ENCODE measurements at regions not wholly inside any gene's neighbourhood (a gene's known extent, or its start where the extent isn't known, plus 50 kb on each side); places are given as distances from the start of the nearest gene placed in this dataset.

DNA sequence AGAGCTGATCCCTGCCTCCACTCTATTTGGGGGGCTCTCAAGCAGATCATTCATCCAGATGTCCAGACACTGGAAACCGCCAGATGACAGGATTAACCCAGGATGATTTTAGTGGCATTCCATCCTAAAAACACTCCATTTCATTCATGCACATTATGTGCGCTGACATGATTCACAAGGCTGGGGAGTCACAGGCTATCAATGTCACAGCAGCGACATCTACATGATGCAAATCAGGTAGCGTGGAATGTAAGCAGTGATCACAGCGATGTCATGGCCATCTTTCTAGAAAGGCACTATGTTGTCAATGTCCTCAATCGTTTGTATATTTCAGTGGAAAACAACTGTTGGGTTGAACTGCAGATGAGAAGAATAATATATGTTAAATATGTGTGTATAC, 331.5 kb upstream of the MSX2 start:
- Histone ChIP-seq H3K4me3 (no peak overlapping the region), H3K36me3 (ENCODE audit: insufficient read depth, low read length) (no peaks in the 10 kb centered on the region), H3K9me3 (ENCODE audit: low read depth, low read length) (no peaks in the 10 kb centered on the region), H3K27ac (no peak overlapping the region), H3K9ac (ENCODE audit: insufficient read length) (no peak overlapping the region)
- no peak for DNase-seq (ENCODE audit: low read depth, low spot score)
- TF ChIP-seq FOXP2 (optimal IDR thresholded peaks at IDR 0.05; ENCODE audit: control extremely low read depth, extremely low read length, insufficient read depth) (no peak), POLR2AphosphoS5 (IDR thresholded peaks at IDR 0.05; ENCODE audit: borderline replicate concordance, low read depth, low read length) (no peak), EZH2 (IDR thresholded peaks at IDR 0.05) (no peak)

GRCh38 chr5:174396541-174396940, 327.8 kb upstream of the MSX2 start:
- Histone ChIP-seq H3K9me3 (ENCODE audit: low read depth, low read length) (no peaks in the 10 kb centered on the region), H3K36me3 (ENCODE audit: insufficient read depth, low read length) (no peaks in the 10 kb centered on the region), H3K9ac (ENCODE audit: insufficient read length) (no peak overlapping the region), H3K4me3 (no peak overlapping the region), H3K27ac (no peak overlapping the region)
- DNase-seq (ENCODE audit: low read depth, low spot score): no peak
- TF ChIP-seq EZH2 (IDR thresholded peaks at IDR 0.05) (no peak), POLR2AphosphoS5 (IDR thresholded peaks at IDR 0.05; ENCODE audit: borderline replicate concordance, low read depth, low read length) (no peak), FOXP2 (optimal IDR thresholded peaks at IDR 0.05; ENCODE audit: control extremely low read depth, extremely low read length, insufficient read depth) (no peak)

GRCh38 chr5:174397206-174397605, 327.2 kb upstream of the MSX2 start:
- DNase-seq (ENCODE audit: low read depth, low spot score): no peak
- H3K4me3 ChIP-seq: no peak overlapping the region
- TF ChIP-seq POLR2AphosphoS5 (IDR thresholded peaks at IDR 0.05; ENCODE audit: borderline replicate concordance, low read depth, low read length): no peak
- no peak for TF ChIP-seq FOXP2 (optimal IDR thresholded peaks at IDR 0.05; ENCODE audit: control extremely low read depth, extremely low read length, insufficient read depth)
- no peak for TF ChIP-seq EZH2 (IDR thresholded peaks at IDR 0.05)

GRCh38 chr5:174398171-174398570, 326.2 kb upstream of the MSX2 start:
- Histone ChIP-seq H3K9ac (ENCODE audit: insufficient read length) (no peak overlapping the region), H3K9me3 (ENCODE audit: low read depth, low read length) (no peaks in the 10 kb centered on the region), H3K36me3 (ENCODE audit: insufficient read depth, low read length) (no peaks in the 10 kb centered on the region), H3K4me3 (no peak overlapping the region), H3K27ac (no peak overlapping the region)
- no peak for TF ChIP-seq EZH2 (IDR thresholded peaks at IDR 0.05)
- TF ChIP-seq POLR2AphosphoS5 (IDR thresholded peaks at IDR 0.05; ENCODE audit: borderline replicate concordance, low read depth, low read length): no peak
- TF ChIP-seq FOXP2 (optimal IDR thresholded peaks at IDR 0.05; ENCODE audit: control extremely low read depth, extremely low read length, insufficient read depth): no peak
- DNase-seq (ENCODE audit: low read depth, low spot score): no peak

More at GRCh38 chr5:174397206-174397605, 327.2 kb upstream of the MSX2 start:
- no peaks in the 10 kb centered on the region for H3K36me3 ChIP-seq (ENCODE audit: insufficient read depth, low read length)
- no peak overlapping the region for H3K9ac ChIP-seq (ENCODE audit: insufficient read length)
- no peak overlapping the region for H3K27ac ChIP-seq
- no peaks in the 10 kb centered on the region for H3K9me3 ChIP-seq (ENCODE audit: low read depth, low read length)

- no peak for TF ChIP-seq EZH2 (IDR thresholded peaks at IDR 0.05)
- TF ChIP-seq FOXP2 (optimal IDR thresholded peaks at IDR 0.05; ENCODE audit: control extremely low read depth, extremely low read length, insufficient read depth): no peak
- no peak for TF ChIP-seq POLR2AphosphoS5 (IDR thresholded peaks at IDR 0.05; ENCODE audit: borderline replicate concordance, low read depth, low read length)
- Histone ChIP-seq H3K27ac (no peak overlapping the region), H3K9me3 (ENCODE audit: low read depth, low read length) (no peaks in the 10 kb centered on the region), H3K36me3 (ENCODE audit: insufficient read depth, low read length) (no peaks in the 10 kb centered on the region), H3K4me3 (no peak overlapping the region), H3K9ac (ENCODE audit: insufficient read length) (no peak overlapping the region)
- no peak for DNase-seq (ENCODE audit: low read depth, low spot score)
Observed at GRCh38 chr5:174399411-174399810, 325.0 kb upstream of the MSX2 start.

DNA sequence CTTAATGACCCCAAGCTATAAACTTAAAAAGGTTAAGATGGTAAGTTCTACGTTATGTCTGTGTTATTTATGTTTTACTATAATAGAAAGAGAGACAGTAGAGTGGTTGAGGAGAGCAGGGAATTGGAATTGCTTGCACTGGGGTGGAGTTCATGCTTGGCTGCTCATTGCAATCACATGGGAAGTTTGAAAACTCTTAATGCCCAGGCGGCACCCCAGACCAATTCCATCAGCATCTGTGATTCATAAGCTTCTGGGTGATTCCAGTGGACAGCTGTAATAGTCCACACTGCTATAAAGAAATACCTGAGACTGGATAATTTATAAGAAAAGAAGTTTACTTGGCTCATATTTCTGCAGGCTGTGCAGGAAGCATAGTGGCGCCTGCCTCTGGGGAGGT, 323.9 kb upstream of the MSX2 start:
- Histone ChIP-seq H3K4me3 (no peak overlapping the region), H3K36me3 (ENCODE audit: insufficient read depth, low read length) (no peaks in the 10 kb centered on the region), H3K27ac (no peak overlapping the region), H3K9ac (ENCODE audit: insufficient read length) (no peak overlapping the region), H3K9me3 (ENCODE audit: low read depth, low read length) (no peaks in the 10 kb centered on the region)
- DNase-seq (ENCODE audit: low read depth, low spot score): no peak
- no peak for TF ChIP-seq EZH2 (IDR thresholded peaks at IDR 0.05)
- TF ChIP-seq FOXP2 (optimal IDR thresholded peaks at IDR 0.05; ENCODE audit: control extremely low read depth, extremely low read length, insufficient read depth): no peak
- no peak for TF ChIP-seq POLR2AphosphoS5 (IDR thresholded peaks at IDR 0.05; ENCODE audit: borderline replicate concordance, low read depth, low read length)

DNA sequence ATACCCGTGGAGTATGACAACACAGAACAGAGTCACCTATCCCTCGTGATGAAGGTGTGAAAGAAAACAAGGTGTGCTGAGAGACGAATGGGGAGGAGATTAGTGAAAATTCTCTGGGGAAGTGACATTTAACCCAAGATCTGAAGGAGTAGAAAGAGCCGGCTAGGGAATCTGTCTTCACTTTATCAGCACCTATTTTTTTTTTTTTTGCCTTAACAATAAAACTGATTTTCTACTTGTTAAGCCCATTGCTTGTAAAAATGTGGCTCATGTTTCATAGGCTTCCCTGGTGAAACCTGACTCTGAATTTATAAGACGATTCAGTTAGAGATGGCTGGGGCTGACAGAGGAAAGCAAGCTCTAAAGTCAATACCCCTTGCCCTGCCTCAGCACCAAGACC, 322.6 kb upstream of the MSX2 start:
- no peaks in the 10 kb centered on the region for H3K36me3 ChIP-seq (ENCODE audit: insufficient read depth, low read length)
- H3K9ac ChIP-seq (ENCODE audit: insufficient read length): no peak overlapping the region
- DNase-seq (ENCODE audit: low read depth, low spot score): no peak
- H3K9me3 ChIP-seq (ENCODE audit: low read depth, low read length): no peaks in the 10 kb centered on the region
- TF ChIP-seq FOXP2 (optimal IDR thresholded peaks at IDR 0.05; ENCODE audit: control extremely low read depth, extremely low read length, insufficient read depth) (no peak), POLR2AphosphoS5 (IDR thresholded peaks at IDR 0.05; ENCODE audit: borderline replicate concordance, low read depth, low read length) (no peak), EZH2 (IDR thresholded peaks at IDR 0.05) (no peak)
- no peak overlapping the region for H3K27ac ChIP-seq
- no peak overlapping the region for H3K4me3 ChIP-seq

DNA sequence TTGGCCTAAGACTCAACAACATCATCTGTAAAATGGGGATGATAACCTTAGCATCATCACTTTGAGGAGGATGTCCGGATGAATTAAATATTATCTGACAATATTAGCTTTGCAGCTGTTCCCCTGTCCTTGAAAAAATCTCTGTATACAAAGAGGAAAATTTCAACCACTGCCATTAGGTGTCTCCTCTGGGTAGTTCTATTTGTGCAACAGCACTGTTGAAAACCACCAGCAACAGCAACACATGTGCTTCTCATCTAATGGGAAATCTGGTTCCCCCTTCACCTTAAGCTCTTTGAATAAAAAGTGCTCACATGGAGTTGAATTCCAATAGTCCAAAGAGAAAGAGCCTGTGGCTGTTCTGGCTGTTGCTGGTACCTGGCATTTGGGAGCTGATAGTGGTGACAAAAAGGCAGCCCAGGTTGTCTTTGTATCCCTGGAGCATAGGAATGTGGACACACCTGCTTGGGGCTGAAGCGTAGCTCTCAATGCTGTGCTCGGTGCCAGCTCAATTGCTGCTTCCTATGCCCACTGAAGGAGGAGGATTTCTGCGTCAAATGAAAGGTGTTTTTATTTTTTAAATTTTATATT, 322.1 kb upstream of the MSX2 start:
- TF ChIP-seq EZH2 (IDR thresholded peaks at IDR 0.05) (no peak), POLR2AphosphoS5 (IDR thresholded peaks at IDR 0.05; ENCODE audit: borderline replicate concordance, low read depth, low read length) (no peak), FOXP2 (optimal IDR thresholded peaks at IDR 0.05; ENCODE audit: control extremely low read depth, extremely low read length, insufficient read depth) (no peak)
- no peak overlapping the region for H3K9ac ChIP-seq (ENCODE audit: insufficient read length)
- no peak overlapping the region for H3K27ac ChIP-seq
- no peaks in the 10 kb centered on the region for H3K36me3 ChIP-seq (ENCODE audit: insufficient read depth, low read length)
- no peak overlapping the region for H3K4me3 ChIP-seq
- no peaks in the 10 kb centered on the region for H3K9me3 ChIP-seq (ENCODE audit: low read depth, low read length)
- DNase-seq (ENCODE audit: low read depth, low spot score): no peak

DNA sequence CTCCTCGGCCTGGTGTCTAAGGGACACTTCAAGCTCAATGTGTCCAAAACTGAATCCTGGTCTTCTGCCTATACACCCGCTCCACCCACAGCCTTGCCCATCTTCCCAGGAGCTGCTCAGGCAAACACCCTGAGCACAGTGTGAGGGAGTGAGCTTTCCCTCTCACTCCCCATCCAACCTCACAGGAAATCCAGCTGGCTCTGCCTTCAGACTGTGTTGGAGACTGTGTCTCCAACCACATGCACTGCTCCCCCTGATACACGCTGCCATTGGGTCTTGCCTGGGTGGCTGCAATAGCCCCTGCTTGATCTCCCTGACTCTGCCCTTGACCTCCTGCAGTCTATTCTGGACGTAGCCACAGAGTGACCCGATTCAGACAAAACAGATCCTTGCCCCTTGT, 319.5 kb upstream of the MSX2 start:
- no peak overlapping the region for H3K9ac ChIP-seq (ENCODE audit: insufficient read length)
- H3K27ac ChIP-seq: no peak overlapping the region
- TF ChIP-seq POLR2AphosphoS5 (IDR thresholded peaks at IDR 0.05; ENCODE audit: borderline replicate concordance, low read depth, low read length): no peak
- TF ChIP-seq EZH2 (IDR thresholded peaks at IDR 0.05): no peak
- no peak for TF ChIP-seq FOXP2 (optimal IDR thresholded peaks at IDR 0.05; ENCODE audit: control extremely low read depth, extremely low read length, insufficient read depth)
- no peak overlapping the region for H3K4me3 ChIP-seq
- H3K36me3 ChIP-seq (ENCODE audit: insufficient read depth, low read length): no peaks in the 10 kb centered on the region
- H3K9me3 ChIP-seq (ENCODE audit: low read depth, low read length): no peaks in the 10 kb centered on the region
- no peak for DNase-seq (ENCODE audit: low read depth, low spot score)
